H1 (cell line): ENCODE measurements at regions not wholly inside any gene's neighbourhood (a gene's known extent, or its start where the extent isn't known, plus 50 kb on each side); places are given as distances from the start of the nearest gene placed in this dataset.

Experiments
- CTCF ChIA-PET: fragments of 300-600 bp; sonication (Branson Sonifier 250); formaldehyde crosslinking; loops from one replicate; lab custom pipeline; 2021; ENCODE audit not compliant: partially characterized antibody; lab: Charles Lee
- POLR2A ChIA-PET: fragments of 300-600 bp; sonication (Branson Sonifier 250); formaldehyde crosslinking; loops from one replicate; lab custom pipeline; 2021; ENCODE audit warnings: inconsistent platforms; ENCODE audit not compliant: partially characterized antibody; lab: Charles Lee
- DNase-seq, 2 experiments: peaks; one replicate each; pipeline versions ENCODE4 v3.0.0 to v3.0.0-alpha.2; 2010 to 2022; ENCODE audit warnings: low spot score in 2 of 2, low read depth in 1 of 2, mixed read lengths in 1 of 2
- FAIRE-seq: peaks from 2 replicates; lab custom pipeline; 2011; peaks lifted over from hg19 to GRCh38; lab: Jason Lieb, UNC
- H2AFZ ChIP-seq: 2 replicates; pipeline ENCODE4 v1.8.1; 2012; ENCODE audit warnings: low read length, inconsistent platforms
- H2AK5ac ChIP-seq: 2 replicates; pipeline ENCODE4 v1.6.1; 2013; ENCODE audit warnings: low read depth, low read length
- H2BK120ac ChIP-seq: replicated peaks from 2 replicates; pipeline ENCODE3; 2013; ENCODE audit warnings: low read depth, low read length, inconsistent platforms
- H2BK12ac ChIP-seq: 2 replicates; pipeline ENCODE4 v1.6.1; 2013; ENCODE audit warnings: low read depth, low read length
- H2BK15ac ChIP-seq: 2 replicates; pipeline ENCODE4 v1.6.1; 2013; ENCODE audit warnings: low read length
- H2BK20ac ChIP-seq: 2 replicates; pipeline ENCODE4 v1.6.1; 2013; ENCODE audit warnings: low read length
- H2BK5ac ChIP-seq: 2 replicates; pipeline ENCODE4 v1.6.1; 2013; ENCODE audit warnings: low read depth, low read length
- H3K14ac ChIP-seq: 2 replicates; pipeline ENCODE4 v1.6.1; 2013; ENCODE audit warnings: inconsistent platforms; ENCODE audit not compliant: insufficient read length
- H3K18ac ChIP-seq: 2 replicates; pipeline ENCODE4 v1.6.1; 2013; ENCODE audit warnings: low read length; ENCODE audit errors: extremely low read depth
- H3K23ac ChIP-seq: 2 replicates; pipeline ENCODE4 v1.6.1; 2013; ENCODE audit warnings: inconsistent platforms; ENCODE audit not compliant: insufficient read length
- H3K23me2 ChIP-seq: 2 replicates; pipeline ENCODE4 v1.6.1; 2013; ENCODE audit warnings: low read depth, low read length
- H3K27ac ChIP-seq: 2 replicates; pipeline ENCODE4 v1.6.1; 2011; ENCODE audit warnings: low read depth, low read length, inconsistent platforms
- H3K27me3 ChIP-seq, 4 experiments: replicated peaks in 1 of 4; 1 replicate in 1 of 4; 2 replicates in 3 of 4; pipeline versions ENCODE4 v1.6.1 to v1.8.1; 2011 to 2013; ENCODE audit warnings: low read length in 3 of 4, mild to moderate bottlenecking in 3 of 4, inconsistent platforms in 2 of 4, mixed read lengths in 2 of 4, moderate library complexity in 1 of 4; ENCODE audit not compliant: control insufficient read depth in 3 of 4, insufficient read depth in 3 of 4; ENCODE audit errors: extremely low read depth in 1 of 4
- H3K36me3 ChIP-seq, 4 experiments: 2 replicates each; pipeline versions ENCODE4 v1.6.1 to v1.8.1; 2011 to 2013; ENCODE audit warnings: mild to moderate bottlenecking in 4 of 4, low read length in 3 of 4, moderate library complexity in 2 of 4, control low read depth in 1 of 4, inconsistent platforms in 1 of 4; ENCODE audit not compliant: insufficient read depth in 4 of 4, control insufficient read depth in 2 of 4
- H3K4ac ChIP-seq: replicated peaks from 2 replicates; pipeline ENCODE3; 2013; ENCODE audit warnings: low read length, low read depth, mixed read lengths, inconsistent platforms; ENCODE audit not compliant: insufficient read length
- H3K4me1 ChIP-seq, 4 experiments: replicated peaks in 1 of 4; 1 replicate in 1 of 4; 2 replicates in 3 of 4; pipeline versions ENCODE4 v1.6.1 to v1.8.1; 2011 to 2013; ENCODE audit warnings: low read length in 3 of 4, inconsistent platforms in 2 of 4, mixed read lengths in 1 of 4; ENCODE audit not compliant: insufficient read depth in 4 of 4, control insufficient read depth in 3 of 4
- H3K4me2 ChIP-seq, 2 experiments: 2 replicates each; pipeline versions ENCODE4 v1.6.1 to v1.8.1; 2011 to 2013; ENCODE audit warnings: low read depth in 2 of 2, low read length in 2 of 2, control low read depth in 1 of 2, inconsistent platforms in 1 of 2, mild to moderate bottlenecking in 1 of 2; ENCODE audit not compliant: insufficient read depth in 1 of 2
- H3K4me3 ChIP-seq, 4 experiments: fragments of 200-600, 300-600 bp in 1 of 4; sonication (generic), shearing (Covaris generic), sonication (Bioruptor Twin) in 1 of 4; 2 replicates each; pipeline versions ENCODE4 v1.5.1 to v1.8.1; 2011 to 2016; ENCODE audit warnings: low read length in 4 of 4, low read depth in 3 of 4, control low read depth in 2 of 4, inconsistent platforms in 2 of 4, mild to moderate bottlenecking in 2 of 4, mixed read lengths in 1 of 4, moderate library complexity in 1 of 4; ENCODE audit not compliant: insufficient read depth in 2 of 4; ENCODE audit errors: extremely low read depth in 1 of 4
- H3K56ac ChIP-seq: replicated peaks from 2 replicates; pipeline ENCODE3; 2013; ENCODE audit warnings: low read depth, mild to moderate bottlenecking, mixed read lengths, low read length, inconsistent platforms; ENCODE audit not compliant: insufficient read length
- H3K79me1 ChIP-seq: 2 replicates; pipeline ENCODE4 v1.6.1; 2013; ENCODE audit warnings: low read depth, low read length, control low read depth
- H3K79me2 ChIP-seq, 2 experiments: 2 replicates each; pipeline versions ENCODE4 v1.6.1 to v1.8.1; 2012 to 2013; ENCODE audit warnings: low read length in 2 of 2, mild to moderate bottlenecking in 2 of 2, inconsistent platforms in 1 of 2; ENCODE audit not compliant: insufficient read depth in 2 of 2, control insufficient read depth in 1 of 2
- H3K9ac ChIP-seq, 4 experiments: replicated peaks in 1 of 4; 1 replicate in 1 of 4; 2 replicates in 3 of 4; pipeline versions ENCODE4 v1.6.1 to v1.8.1; 2011 to 2013; ENCODE audit warnings: low read depth in 3 of 4, low read length in 3 of 4, control low read depth in 2 of 4, mild to moderate bottlenecking in 2 of 4, moderate library complexity in 2 of 4, inconsistent platforms in 1 of 4; ENCODE audit errors: extremely low read depth in 1 of 4
- H3K9me3 ChIP-seq, 2 experiments: 2 replicates each; pipeline versions ENCODE4 v1.6.1 to v1.8.1; 2012 to 2013; ENCODE audit warnings: mild to moderate bottlenecking in 2 of 2, moderate library complexity in 2 of 2, control low read depth in 1 of 2, inconsistent platforms in 1 of 2, low read depth in 1 of 2, low read length in 1 of 2, mixed read lengths in 1 of 2; ENCODE audit not compliant: insufficient read depth in 2 of 2
- H4K20me1 ChIP-seq, 2 experiments: replicated peaks in 1 of 2; 2 replicates each; pipeline versions ENCODE3 to v1.8.1; 2011 to 2013; ENCODE audit warnings: inconsistent platforms in 2 of 2, low read length in 2 of 2, mild to moderate bottlenecking in 1 of 2; ENCODE audit not compliant: insufficient read depth in 2 of 2, control insufficient read depth in 1 of 2
- H4K5ac ChIP-seq: 2 replicates; pipeline ENCODE4 v1.6.1; 2013; ENCODE audit warnings: low read length, low read depth, mixed read lengths, inconsistent platforms; ENCODE audit not compliant: insufficient read length
- H4K8ac ChIP-seq: 2 replicates; pipeline ENCODE4 v1.8.0; 2013; ENCODE audit warnings: mild to moderate bottlenecking, moderate library complexity, low read length, inconsistent platforms; ENCODE audit not compliant: insufficient read depth; ENCODE audit errors: extremely low read depth
- H4K91ac ChIP-seq: replicated peaks from 2 replicates; pipeline ENCODE3; 2013; ENCODE audit warnings: low read length, mixed read lengths, inconsistent platforms; ENCODE audit not compliant: insufficient read length
- ATF2 ChIP-seq: IDR thresholded peaks from 2 replicates; pipeline ENCODE4 v1.6.1; 2012; ENCODE audit warnings: low read length, inconsistent platforms
- CEBPB ChIP-seq: IDR thresholded peaks from 2 replicates; pipeline ENCODE4 v1.6.1; 2012; ENCODE audit warnings: low read depth, low read length
- EGR1 ChIP-seq: IDR thresholded peaks from 2 replicates; pipeline ENCODE4 v1.6.1; 2011; ENCODE audit warnings: low read depth, low read length, borderline replicate concordance
- EZH2 ChIP-seq: fragments of 200-600 bp; sonication (generic); IDR thresholded peaks from 2 replicates; pipeline ENCODE4 v1.7.1; 2012; ENCODE audit warnings: low read depth, mild to moderate bottlenecking, moderate library complexity, low read length, inconsistent platforms; ENCODE audit not compliant: severe bottlenecking
- JUN ChIP-seq: IDR thresholded peaks from 2 replicates; pipeline ENCODE4 v1.6.1; 2011; ENCODE audit warnings: low read depth, mild to moderate bottlenecking, improper control_type of control experiment, low read length
- RXRA ChIP-seq: IDR thresholded peaks from 2 replicates; pipeline ENCODE4 v1.6.1; 2011; ENCODE audit warnings: low read depth, mild to moderate bottlenecking, low read length, moderate library complexity; ENCODE audit not compliant: insufficient read depth
- TAF1 ChIP-seq: IDR thresholded peaks from 2 replicates; pipeline ENCODE4 v1.6.1; 2011; ENCODE audit warnings: mild to moderate bottlenecking, low read depth, low read length
- TAF7 ChIP-seq: optimal IDR thresholded peaks from 2 replicates; pipeline ENCODE3; 2011; ENCODE audit warnings: low read depth, mild to moderate bottlenecking, inconsistent platforms, low read length, moderate library complexity, borderline replicate concordance
- TCF12 ChIP-seq: IDR thresholded peaks from 2 replicates; pipeline ENCODE4 v1.6.1; 2011; ENCODE audit warnings: low read depth, mild to moderate bottlenecking, low read length
- WGBS, 2 experiments: shearing (Covaris generic) in 1 of 2; methylation state at CpG; one replicate each; pipeline versions ENCODE4 v1.1.6 to v1.1.7; 2013 to 2015; ENCODE audit warnings: low lambda C conversion rate in 2 of 2, mixed read lengths in 2 of 2, inconsistent platforms in 1 of 2, low coverage in 1 of 2, missing lambda C conversion rate in 1 of 2; ENCODE audit not compliant: insufficient replicate concordance in 2 of 2, insufficient coverage in 1 of 2, insufficient read length in 1 of 2; ENCODE audit errors: extremely low coverage in 1 of 2, missing lambda C conversion rate in 1 of 2; 5-methylcytosine and 5-hydroxymethylcytosine counted together

DNA sequence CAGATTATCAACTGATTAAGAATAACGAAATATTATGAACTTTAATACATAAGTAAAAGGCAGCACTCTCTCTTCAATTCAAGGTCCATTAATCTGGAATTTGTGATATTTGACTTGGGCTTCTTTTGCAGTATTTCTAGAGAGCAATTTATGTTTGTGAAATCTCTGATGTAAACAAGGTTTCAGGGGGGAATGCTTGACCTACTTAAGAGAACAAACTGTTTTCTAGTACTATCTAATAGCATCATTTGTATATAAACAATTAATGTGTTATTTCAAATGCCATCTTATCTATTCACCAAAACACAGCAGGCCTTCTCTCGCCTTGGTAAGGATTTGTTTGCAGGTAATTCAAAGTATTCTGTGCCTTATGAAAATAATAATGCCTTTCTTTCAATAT lies 103.6 kb upstream of the FST start:
- Histone ChIP-seq H3K27me3 (peaks cover 0 to 1% (median 0%) of the 10 kb centered on the region in 4 experiments; a peak in 1 of 7 replicates), H4K20me1 (no peaks in the 10 kb centered on the region), H3K27ac (no peak overlapping the region), H3K9me3 (no peaks in the 10 kb centered on the region), H2BK12ac (no peak overlapping the region), H3K36me3 (no peaks in the 10 kb centered on the region), H2AK5ac (no peak overlapping the region), H2BK120ac (no peak overlapping the region), H3K4me2 (no peak overlapping the region), H2AFZ (no peak overlapping the region), H4K8ac (no peak overlapping the region), H2BK15ac (no peak overlapping the region), H3K79me2 (no peaks in the 10 kb centered on the region), H3K23ac (no peak overlapping the region)
- WGBS, 2 experiments, result 89% methylated on average over 2 of the region's 2 CpGs; no CpG with 5 or more reads in 1 of the 2 experiments
- no peak for FAIRE-seq
- TF ChIP-seq ATF2, result no peak
- TF ChIP-seq EGR1, result no peak
- no peak for TF ChIP-seq JUN
- TF ChIP-seq CEBPB, result no peak
- no peak for TF ChIP-seq TCF12
- TF ChIP-seq EZH2, result no peak
- TF ChIP-seq TAF1, result no peak
- TF ChIP-seq TAF7, result no peak
- TF ChIP-seq RXRA, result no peak
- TF ChIP-seq, all 59 proteins: peak for 0
- Histone ChIP-seq H3K4me3 (no peak overlapping the region), H3K79me1 (no peaks in the 10 kb centered on the region), H3K56ac (no peak overlapping the region), H3K23me2 (no peaks in the 10 kb centered on the region), H3K4ac (no peak overlapping the region), H4K5ac (no peak overlapping the region), H4K91ac (no peak overlapping the region), H2BK20ac (no peak overlapping the region), H3K18ac (no peak overlapping the region), H3K9ac (no peak overlapping the region), H2BK5ac (no peak overlapping the region), H3K4me1 (peaks cover 0 to 2% (median 0%) of the 10 kb centered on the region in 4 experiments; a peak in 1 of 7 replicates), H3K14ac (no peak overlapping the region)
- DNase-seq, result no peak
- CTCF ChIA-PET, result interaction anchor here (0.6 kb wide), 1 partner anchor 64 kb away, joined by 3 read pairs; no protein-coding TSS in a partner anchor
- POLR2A ChIA-PET, result no interaction called here
